Medulla oblongata (tissue), 1 donor: ENCODE measurements at regions not wholly inside any gene's neighbourhood (a gene's known extent, or its start where the extent isn't known, plus 50 kb on each side); places are given as distances from the start of the nearest gene placed in this dataset.
A peak's percentile ranks its signal among the peaks of the same experiment; 100 is the strongest.

Experiments used
- DNase-seq: peaks from one replicate; pipeline ENCODE4 v3.0.0-alpha.2; 2015; ENCODE audit errors: extremely low spot score

GRCh38 chr10:53006663-53007526 lies 234.3 kb upstream of the MBL2 start:
- DNase-seq, result no peak

GRCh38 chr10:53005612-53006345 lies 233.2 kb upstream of the MBL2 start:
- DNase-seq, result peak; percentile 46

- no peak for DNase-seq
Measured at GRCh38 chr10:53003094-53003493, 230.5 kb upstream of the MBL2 start.

GRCh38 chr10:52999681-53000080 lies 227.1 kb upstream of the MBL2 start:
- DNase-seq, result no peak

- DNase-seq, result no peak
Measured at GRCh38 chr10:52999258-52999657, 226.7 kb upstream of the MBL2 start.

- no peak for DNase-seq
Measured at GRCh38 chr10:52997007-52997406, 224.4 kb upstream of the MBL2 start.

GRCh38 chr10:52994370-52994769 lies 221.8 kb upstream of the MBL2 start:
- DNase-seq, result no peak

- no peak for DNase-seq
Measured at GRCh38 chr10:52993109-52993508, 220.5 kb upstream of the MBL2 start.

- DNase-seq, result no peak
Measured at GRCh38 chr10:52992567-52992966, 220.0 kb upstream of the MBL2 start.

GRCh38 chr10:52988923-52989322 lies 216.3 kb upstream of the MBL2 start:
- DNase-seq, result no peak

GRCh38 chr10:52986125-52986524 lies 213.5 kb upstream of the MBL2 start:
- no peak for DNase-seq

GRCh38 chr10:52984169-52984568 lies 211.6 kb upstream of the MBL2 start:
- no peak for DNase-seq

- no peak for DNase-seq
Measured at GRCh38 chr10:52979295-52979990, 206.9 kb upstream of the MBL2 start.

GRCh38 chr10:52977581-52977980 lies 205.0 kb upstream of the MBL2 start:
- no peak for DNase-seq

GRCh38 chr10:52967806-52968795 lies 195.5 kb upstream of the MBL2 start:
- DNase-seq, result no peak

GRCh38 chr10:52966904-52967303 lies 194.3 kb upstream of the MBL2 start:
- no peak for DNase-seq

- DNase-seq, result peak; percentile 9
Measured at GRCh38 chr10:52965938-52966401, 193.4 kb upstream of the MBL2 start.

- DNase-seq, result no peak
Measured at GRCh38 chr10:52965509-52965908, 192.9 kb upstream of the MBL2 start.

- DNase-seq, result no peak
Measured at GRCh38 chr10:52961323-52961722, 188.7 kb upstream of the MBL2 start.

GRCh38 chr10:52959810-52960209 lies 187.2 kb upstream of the MBL2 start:
- no peak for DNase-seq

GRCh38 chr10:52956861-52957260 lies 184.3 kb upstream of the MBL2 start:
- DNase-seq, result no peak
